ENCODE measurements at regions not wholly inside any gene's neighbourhood (a gene's known extent, or its start where the extent isn't known, plus 50 kb on each side); places are given as distances from the start of the nearest gene placed in this dataset.

GRCh38 chr12:14138495-14138894, 157.1 kb upstream of the GRIN2B start:
- DNase-seq (ENCODE audit: extremely low read depth in 1 of 11, low read depth in 9 of 11, low spot score in 4 of 11) = no peak

- no peak for DNase-seq (ENCODE audit: extremely low read depth in 1 of 11, low read depth in 9 of 11, low spot score in 4 of 11)
Measured at GRCh38 chr12:14148489-14149270, 167.3 kb upstream of the GRIN2B start.

- DNase-seq (ENCODE audit: extremely low read depth in 1 of 11, low read depth in 9 of 11, low spot score in 4 of 11) = no peak
Measured at GRCh38 chr12:14153803-14154202, 172.4 kb upstream of the GRIN2B start.

- no peak for DNase-seq (ENCODE audit: extremely low read depth in 1 of 11, low read depth in 9 of 11, low spot score in 4 of 11)
Measured at GRCh38 chr12:14156606-14157005, 175.2 kb upstream of the GRIN2B start.

GRCh38 chr12:14157088-14157747, 175.8 kb upstream of the GRIN2B start:
- peak; percentile 21 to 83 (median 56) for DNase-seq (ENCODE audit: extremely low read depth in 1 of 11, low read depth in 9 of 11, low spot score in 4 of 11)

- no peak for DNase-seq (ENCODE audit: extremely low read depth in 1 of 11, low read depth in 9 of 11, low spot score in 4 of 11)
Measured at GRCh38 chr12:14164266-14164665, 182.9 kb upstream of the GRIN2B start.

- DNase-seq (ENCODE audit: extremely low read depth in 1 of 11, low read depth in 9 of 11, low spot score in 4 of 11) = peak in 7 of 11 donors; percentile 34 to 58 (median 41)
Measured at GRCh38 chr12:14167005-14167628, 185.7 kb upstream of the GRIN2B start.

GRCh38 chr12:14169281-14169680, 187.9 kb upstream of the GRIN2B start:
- DNase-seq (ENCODE audit: extremely low read depth in 1 of 11, low read depth in 9 of 11, low spot score in 4 of 11) = no peak

GRCh38 chr12:14171106-14171505, 189.7 kb upstream of the GRIN2B start:
- no peak for DNase-seq (ENCODE audit: extremely low read depth in 1 of 11, low read depth in 9 of 11, low spot score in 4 of 11)

- no peak for DNase-seq (ENCODE audit: extremely low read depth in 1 of 11, low read depth in 9 of 11, low spot score in 4 of 11)
Measured at GRCh38 chr12:14175206-14175605, 190.3 kb upstream of the ATF7IP start.

GRCh38 chr12:14185427-14186192, 179.9 kb upstream of the ATF7IP start:
- DNase-seq (ENCODE audit: extremely low read depth in 1 of 11, low read depth in 9 of 11, low spot score in 4 of 11) = peak in 10 of 11 donors; percentile 35 to 61 (median 43)

- no peak for DNase-seq (ENCODE audit: extremely low read depth in 1 of 11, low read depth in 9 of 11, low spot score in 4 of 11)
Measured at GRCh38 chr12:14186193-14186502, 179.3 kb upstream of the ATF7IP start.

- no peak for DNase-seq (ENCODE audit: extremely low read depth in 1 of 11, low read depth in 9 of 11, low spot score in 4 of 11)
Measured at GRCh38 chr12:14187002-14187401, 178.5 kb upstream of the ATF7IP start.

- no peak for DNase-seq (ENCODE audit: extremely low read depth in 1 of 11, low read depth in 9 of 11, low spot score in 4 of 11)
Measured at GRCh38 chr12:14187966-14188365, 177.5 kb upstream of the ATF7IP start.

- DNase-seq (ENCODE audit: extremely low read depth in 1 of 11, low read depth in 9 of 11, low spot score in 4 of 11) = no peak
Measured at GRCh38 chr12:14188744-14189143, 176.7 kb upstream of the ATF7IP start.

GRCh38 chr12:14190694-14191093, 174.8 kb upstream of the ATF7IP start:
- DNase-seq (ENCODE audit: extremely low read depth in 1 of 11, low read depth in 9 of 11, low spot score in 4 of 11) = no peak

GRCh38 chr12:14191612-14192011, 173.9 kb upstream of the ATF7IP start:
- DNase-seq (ENCODE audit: extremely low read depth in 1 of 11, low read depth in 9 of 11, low spot score in 4 of 11) = no peak

- no peak for DNase-seq (ENCODE audit: extremely low read depth in 1 of 11, low read depth in 9 of 11, low spot score in 4 of 11)
Measured at GRCh38 chr12:14193639-14194038, 171.8 kb upstream of the ATF7IP start.

GRCh38 chr12:14194572-14194971, 170.9 kb upstream of the ATF7IP start:
- no peak for DNase-seq (ENCODE audit: extremely low read depth in 1 of 11, low read depth in 9 of 11, low spot score in 4 of 11)

All from renal cortex interstitium (tissue), 11 donors.